GM18858 (cell line): ENCODE measurements at regions not wholly inside any gene's neighbourhood (a gene's known extent, or its start where the extent isn't known, plus 50 kb on each side); places are given as distances from the start of the nearest gene placed in this dataset.

Source experiments
- ATAC-seq: cut with Tn5 transposase; IDR thresholded peaks from one replicate; pipeline ENCODE4 v1.9.1; 2021; ENCODE audit not compliant: unreplicated experiment

- ATAC-seq, result no peak
Observed at GRCh38 chr14:97748616-97749015, 951.4 kb downstream of the VRK1 start.

- no peak for ATAC-seq
Observed at GRCh38 chr14:97757491-97757890, 960.3 kb downstream of the VRK1 start.

GRCh38 chr14:97760050-97760449, 962.9 kb downstream of the VRK1 start:
- ATAC-seq, result no peak

- no peak for ATAC-seq
Observed at GRCh38 chr14:97762386-97762785, 965.2 kb downstream of the VRK1 start.

GRCh38 chr14:97771340-97772045, 974.3 kb downstream of the VRK1 start:
- ATAC-seq, result no peak

- ATAC-seq, result no peak
Observed at GRCh38 chr14:97773598-97773997, 976.4 kb downstream of the VRK1 start.

- no peak for ATAC-seq
Observed at GRCh38 chr14:97776890-97777558, 979.8 kb downstream of the VRK1 start.

- no peak for ATAC-seq
Observed at GRCh38 chr14:97777622-97778355, 980.6 kb downstream of the VRK1 start.

- no peak for ATAC-seq
Observed at GRCh38 chr14:97779140-97779539, 982.0 kb downstream of the VRK1 start.

- ATAC-seq, result no peak
Observed at GRCh38 chr14:97780804-97781203, 983.6 kb downstream of the VRK1 start.

- no peak for ATAC-seq
Observed at GRCh38 chr14:97781961-97782360, 984.8 kb downstream of the VRK1 start.

GRCh38 chr14:97782871-97783414, 985.8 kb downstream of the VRK1 start:
- no peak for ATAC-seq

- ATAC-seq, result no peak
Observed at GRCh38 chr14:97785495-97785894, 988.3 kb downstream of the VRK1 start.

GRCh38 chr14:97788364-97788763, 991.2 kb downstream of the VRK1 start:
- peak; percentile 41 for ATAC-seq

GRCh38 chr14:97788846-97789526, 991.8 kb downstream of the VRK1 start:
- ATAC-seq, result no peak

GRCh38 chr14:97791072-97791471, 993.9 kb downstream of the VRK1 start:
- no peak for ATAC-seq

GRCh38 chr14:97791906-97792305, 994.7 kb downstream of the VRK1 start:
- ATAC-seq, result no peak

- ATAC-seq, result no peak
Observed at GRCh38 chr14:97796511-97796910, 999.3 kb downstream of the VRK1 start.

- ATAC-seq, result no peak
Observed at GRCh38 chr14:97798176-97798575, 1001.0 kb downstream of the VRK1 start.

- ATAC-seq, result no peak
Observed at GRCh38 chr14:97802430-97803373, 1005.5 kb downstream of the VRK1 start.
